GM18505 (cell line): ENCODE measurements at regions not wholly inside any gene's neighbourhood (a gene's known extent, or its start where the extent isn't known, plus 50 kb on each side); places are given as distances from the start of the nearest gene placed in this dataset.
A peak's percentile ranks its signal among the peaks of the same experiment; 100 is the strongest.

Source experiments
- ATAC-seq: cut with Tn5 transposase; IDR thresholded peaks from one replicate; pipeline ENCODE4 v1.9.1; 2021; ENCODE audit not compliant: unreplicated experiment
- POLR2A ChIP-seq: IDR thresholded peaks from 4 replicates; pipeline ENCODE4 v1.6.1; 2011; ENCODE audit warnings: borderline replicate concordance; ENCODE audit not compliant: insufficient read depth, insufficient read length; ENCODE audit errors: extremely low read depth

DNA sequence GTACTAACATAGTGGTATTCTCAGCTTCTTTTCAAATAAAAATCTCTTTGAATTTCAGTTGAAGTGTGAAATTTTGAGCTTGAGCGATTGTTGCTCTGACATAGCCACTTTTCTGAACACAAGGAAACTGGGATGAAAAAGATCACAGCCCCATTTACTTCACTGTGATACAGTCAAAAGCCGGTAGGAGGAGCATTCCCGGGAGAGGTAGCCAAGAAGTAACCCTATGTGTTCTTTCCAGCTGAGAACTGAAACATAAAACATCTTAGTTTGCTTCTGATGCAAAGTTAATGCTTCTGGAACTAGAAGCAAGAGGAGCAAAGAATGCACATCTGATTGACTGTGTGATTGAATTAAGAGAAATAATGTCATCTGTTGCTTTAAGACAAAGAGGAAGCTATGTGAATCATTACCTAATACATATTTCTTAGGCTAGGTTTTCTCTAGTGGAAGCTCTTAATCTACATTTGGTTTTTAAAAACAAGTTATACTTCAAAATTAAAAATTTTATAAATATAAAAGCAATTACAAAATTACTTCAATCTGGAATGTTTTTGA is 88.3 kb upstream of the UNC5C start:
- TF ChIP-seq POLR2A, result no peak

DNA sequence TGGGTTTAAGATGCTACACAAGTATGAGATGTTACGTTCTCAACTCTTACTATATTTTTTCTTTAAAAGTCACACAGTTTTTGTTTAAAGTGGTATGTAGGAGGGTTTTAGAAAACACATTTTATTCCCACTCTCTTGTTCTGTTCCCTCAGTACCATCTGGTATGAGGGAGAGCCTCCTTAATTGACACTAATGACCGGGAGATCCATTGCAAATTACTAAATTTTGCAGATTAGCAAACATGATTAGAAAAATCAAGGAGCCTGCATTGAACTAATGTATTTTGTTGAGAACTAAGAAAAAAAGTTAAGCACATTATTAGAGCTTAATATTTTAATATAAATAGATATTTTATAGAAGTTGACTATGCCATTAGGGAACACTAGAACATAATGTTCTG is 87.3 kb upstream of the UNC5C start:
- no peak for TF ChIP-seq POLR2A
- no peak for ATAC-seq

More for the DNA sequence above, 88.3 kb upstream of the UNC5C start:
- ATAC-seq, result no peak

DNA sequence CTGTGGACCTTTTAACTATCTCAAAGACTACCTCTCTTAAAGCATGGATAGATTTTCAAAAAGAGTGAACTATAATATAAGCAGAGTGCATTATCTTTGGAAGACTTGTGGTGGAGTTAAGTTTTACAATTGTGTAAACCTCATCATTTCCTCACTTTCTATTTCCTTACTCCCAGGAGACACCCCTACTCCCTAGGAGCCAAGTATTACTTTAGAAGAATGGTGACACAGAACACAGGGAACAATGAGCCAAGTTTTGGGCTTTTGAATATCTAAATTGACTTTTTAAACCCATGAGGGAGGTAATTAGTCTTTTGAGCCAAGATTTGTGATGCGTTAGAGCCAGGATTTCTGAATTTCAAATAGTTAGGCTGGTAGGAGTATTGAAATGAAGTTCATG is 78.9 kb upstream of the UNC5C start:
- no peak for ATAC-seq
- TF ChIP-seq POLR2A, result no peak

DNA sequence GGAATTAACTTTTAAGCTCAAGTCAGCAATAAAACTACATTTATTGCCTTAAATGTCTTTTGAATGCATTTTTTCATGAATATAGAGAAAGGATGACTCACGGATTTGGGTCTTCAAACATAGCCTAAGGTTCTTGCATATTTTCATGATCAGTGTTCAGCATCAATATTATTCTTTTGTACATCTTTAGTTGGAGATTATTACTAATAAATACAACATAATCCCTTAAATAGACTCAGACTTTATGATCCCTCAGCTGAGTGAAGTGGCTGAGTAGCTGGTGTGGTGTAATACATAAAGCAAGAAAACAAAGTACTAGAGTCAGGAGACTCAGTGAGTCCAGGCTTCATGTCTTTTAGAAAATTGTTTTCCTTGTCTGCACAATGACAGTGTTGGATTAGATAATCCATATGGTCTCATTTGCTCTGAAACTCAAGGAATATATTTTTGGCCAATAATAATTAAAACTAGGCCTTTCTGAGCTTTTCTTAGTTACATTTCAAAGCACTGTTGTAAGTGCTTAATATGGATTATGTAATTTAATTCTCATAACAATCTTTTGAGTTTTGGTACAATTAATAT is 78.3 kb upstream of the UNC5C start:
- TF ChIP-seq POLR2A, result no peak
- no peak for ATAC-seq

DNA sequence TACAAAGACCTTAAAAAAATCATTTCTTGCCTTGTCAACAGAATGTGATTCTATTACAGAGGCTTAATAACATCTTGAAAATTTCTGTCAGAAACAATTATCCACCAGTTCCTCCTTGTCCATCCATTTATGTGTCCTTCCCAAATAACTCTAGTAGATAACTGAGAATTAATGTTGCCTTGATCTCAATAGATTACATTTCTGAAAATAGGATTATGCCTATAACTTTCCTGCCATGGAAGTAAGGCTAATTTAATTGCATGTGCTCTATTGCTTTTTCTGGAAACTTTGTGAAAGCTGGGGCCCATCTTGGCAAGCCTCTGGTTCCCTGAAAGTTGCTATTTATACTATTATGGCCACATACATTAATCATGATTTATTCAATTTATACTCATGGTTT is 76.2 kb upstream of the UNC5C start:
- no peak for ATAC-seq
- TF ChIP-seq POLR2A, result no peak

DNA sequence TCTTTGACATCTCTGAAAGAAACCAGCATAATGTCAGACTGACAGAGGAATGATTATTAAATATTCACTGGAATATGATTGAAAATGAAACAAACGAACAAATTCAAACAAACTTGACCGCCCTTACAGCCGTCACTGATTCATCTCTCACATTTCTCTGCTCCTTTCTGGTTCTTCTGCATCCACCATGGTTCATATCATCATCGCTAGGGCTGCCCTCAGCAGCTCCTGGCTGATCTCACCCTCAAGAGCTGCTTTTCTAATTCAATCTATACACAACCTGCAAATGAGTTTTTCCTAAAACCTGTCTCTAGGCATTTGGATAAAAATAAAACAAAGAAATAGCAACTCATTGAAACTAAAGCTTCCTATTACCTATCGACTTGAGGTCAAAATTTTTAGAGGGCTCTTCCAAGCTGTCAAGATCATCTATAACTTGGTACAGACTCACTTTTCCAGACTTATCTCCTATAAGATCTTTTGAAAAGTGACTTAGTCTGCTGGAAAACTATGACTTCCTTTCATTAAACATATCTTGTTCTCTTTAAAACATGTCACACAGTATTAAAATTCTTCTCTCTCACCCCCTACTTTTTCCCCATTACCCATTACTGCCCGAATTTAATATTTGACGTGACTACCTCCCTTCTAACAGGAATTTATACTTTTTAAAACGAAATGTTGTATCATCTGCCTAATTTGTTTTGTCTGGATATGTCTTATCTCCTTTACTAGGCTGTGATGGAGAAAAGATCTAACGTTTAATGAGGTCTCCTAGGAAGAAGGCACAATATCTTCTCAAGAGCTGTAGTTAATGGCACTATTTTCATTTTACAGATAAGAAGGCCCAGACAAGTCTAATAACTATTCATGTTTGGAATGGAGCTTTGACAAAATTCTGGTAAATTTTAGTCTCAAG is 71.0 kb upstream of the UNC5C start:
- no peak for TF ChIP-seq POLR2A
- ATAC-seq, result no peak

DNA sequence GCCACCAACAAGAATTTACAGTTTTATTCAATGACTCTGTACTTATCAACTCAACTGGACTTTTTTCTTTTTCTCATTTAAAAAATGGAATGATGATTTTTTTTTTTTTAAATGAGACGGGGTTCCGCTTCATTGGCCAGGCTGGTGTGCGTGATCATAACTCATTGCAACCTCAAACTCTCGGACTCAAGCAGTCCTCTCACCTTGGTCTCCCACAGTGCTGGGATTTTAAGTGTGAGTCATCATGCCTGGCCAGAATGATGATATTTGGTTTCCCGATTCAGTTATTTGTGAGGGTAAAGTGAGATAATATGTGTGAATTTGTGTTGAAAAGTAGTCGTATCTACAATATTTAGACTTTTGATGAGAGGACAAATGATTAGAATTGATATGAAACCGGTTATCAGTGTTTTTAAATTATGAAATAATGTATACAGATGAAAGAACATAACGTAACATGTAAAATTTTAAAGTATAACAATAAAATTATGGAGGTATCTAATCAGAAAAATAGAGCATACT is 66.0 kb upstream of the UNC5C start:
- TF ChIP-seq POLR2A, result no peak
- ATAC-seq, result no peak

DNA sequence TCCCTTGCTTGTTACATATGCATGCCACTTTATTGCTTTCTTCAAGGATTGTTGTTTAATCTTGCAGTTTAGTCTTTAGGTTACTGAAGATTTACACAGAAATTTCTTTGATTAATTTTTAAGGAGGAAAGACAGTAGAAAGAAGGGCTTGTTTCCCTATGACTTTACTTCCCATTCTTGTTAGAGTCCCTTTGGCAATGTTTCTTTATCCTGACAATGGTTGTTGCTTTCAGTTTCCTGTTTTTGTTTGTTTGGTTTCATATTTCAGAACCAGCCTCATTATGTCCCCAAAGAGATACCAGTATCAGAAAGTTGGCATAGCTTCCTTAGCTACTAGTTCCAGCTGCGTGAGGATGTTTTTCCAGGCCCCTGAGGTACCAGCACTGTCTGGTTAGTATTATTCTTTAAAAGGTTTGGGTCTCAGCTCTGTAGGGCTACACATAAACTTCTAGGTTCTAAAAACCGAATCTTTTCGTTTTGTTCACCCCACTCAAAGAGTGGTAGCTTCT is 61.3 kb upstream of the UNC5C start:
- TF ChIP-seq POLR2A, result no peak

DNA sequence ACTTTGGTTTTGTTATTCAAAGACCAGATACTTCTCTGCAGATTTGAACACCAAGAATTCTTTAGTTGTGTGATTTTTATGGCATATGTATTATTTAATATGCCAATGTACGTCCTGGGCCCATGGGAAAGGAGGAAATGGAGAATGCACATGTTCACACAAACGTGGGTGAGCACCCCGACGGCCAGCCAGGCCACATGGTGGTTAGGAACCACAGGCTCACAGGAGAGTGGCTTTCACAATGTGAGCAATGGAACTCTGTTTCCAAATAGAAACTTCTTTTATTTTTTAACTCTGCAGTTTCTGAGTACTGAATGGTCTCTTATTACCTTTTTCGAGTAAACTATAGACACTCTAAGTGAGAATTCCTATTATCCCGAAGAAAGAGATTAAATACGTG is 58.0 kb upstream of the UNC5C start:
- no peak for ATAC-seq
- no peak for TF ChIP-seq POLR2A

More for the DNA sequence above, 61.3 kb upstream of the UNC5C start:
- no peak for ATAC-seq

DNA sequence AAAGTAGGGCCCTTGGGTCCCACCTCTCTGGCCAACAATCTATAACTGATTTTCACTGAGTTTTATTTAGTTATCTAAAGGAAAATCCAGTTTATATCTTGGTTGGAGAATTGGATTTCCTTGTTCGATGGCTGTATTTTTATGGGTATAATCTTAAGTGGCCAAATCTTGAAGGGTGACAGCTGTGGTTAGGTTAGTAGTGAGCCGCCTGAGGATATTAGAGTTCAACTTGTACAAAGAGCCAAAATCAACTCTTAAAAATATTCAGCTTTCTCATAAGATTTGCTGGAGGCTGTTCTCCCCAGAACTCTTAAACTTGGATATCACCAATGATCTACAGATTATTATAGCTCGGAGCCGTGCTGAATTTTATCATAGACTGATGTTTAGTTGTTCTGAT is 54.6 kb upstream of the UNC5C start:
- ATAC-seq, result no peak
- TF ChIP-seq POLR2A, result no peak

DNA sequence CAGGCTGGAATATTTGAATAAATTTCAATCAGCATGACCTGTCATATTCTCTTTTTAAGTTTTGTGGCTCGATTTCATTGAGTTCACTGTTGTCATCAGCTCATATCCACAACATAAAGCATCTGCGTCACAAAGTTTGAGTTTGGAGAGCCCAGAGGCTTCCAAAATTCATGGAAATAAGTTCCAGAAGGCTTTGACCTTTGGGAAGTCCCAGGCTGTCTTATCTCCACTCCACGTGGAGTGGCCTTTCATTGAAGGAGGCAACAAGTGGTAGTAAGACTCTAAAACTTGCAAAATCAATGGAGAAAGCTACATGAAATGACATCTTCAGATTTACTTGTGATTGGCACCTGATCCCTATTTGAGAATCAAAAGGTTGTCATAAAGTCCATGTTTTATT is 54.1 kb upstream of the UNC5C start:
- ATAC-seq, result no peak
- TF ChIP-seq POLR2A, result no peak

DNA sequence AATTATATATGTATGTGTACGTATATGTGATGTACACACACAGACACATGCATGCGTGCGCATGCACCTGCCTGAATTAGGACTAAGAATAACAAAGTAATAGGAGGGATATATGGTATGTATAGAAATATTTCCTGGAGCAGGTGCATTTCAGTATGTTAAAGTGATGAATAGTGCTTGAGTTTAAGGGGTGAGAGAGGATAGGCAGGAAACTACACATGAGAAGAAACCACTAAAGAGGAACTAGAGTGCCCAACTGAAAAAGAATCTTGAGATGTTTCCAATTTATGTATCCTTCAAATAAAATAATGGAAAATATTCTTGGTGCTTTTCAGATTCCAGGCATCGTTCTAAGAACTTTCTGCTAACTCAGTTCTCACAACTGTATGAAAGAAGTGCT is 52.6 kb upstream of the UNC5C start:
- no peak for TF ChIP-seq POLR2A
- no peak for ATAC-seq

DNA sequence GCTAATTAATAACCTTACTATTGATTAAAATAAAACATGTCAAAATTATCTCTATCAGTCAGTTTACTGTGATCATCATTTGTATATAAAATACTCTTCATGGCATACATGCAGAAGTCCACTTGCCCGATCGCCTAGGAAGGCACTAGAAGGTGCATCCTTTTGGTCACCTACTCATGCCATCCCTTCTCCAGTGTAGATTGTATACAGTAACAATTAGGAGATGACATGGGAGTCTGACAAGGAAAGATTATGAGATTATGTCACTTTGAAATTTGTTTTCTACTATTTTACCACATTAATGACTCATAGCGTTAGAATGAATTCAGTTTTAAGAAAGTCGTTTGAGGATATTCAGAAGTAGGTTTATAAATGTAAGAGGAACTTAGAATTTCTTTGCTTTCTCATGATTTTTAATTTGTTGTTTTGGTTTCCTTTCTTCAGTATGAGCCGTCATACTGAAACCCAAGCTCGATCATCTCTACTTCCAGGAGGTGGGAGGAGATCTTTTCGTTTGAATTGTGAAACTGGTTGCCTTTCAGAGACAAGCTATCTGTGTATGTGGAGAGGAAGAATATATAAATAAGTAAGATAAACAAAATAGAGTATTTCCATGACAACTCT is 51.1 kb upstream of the UNC5C start:
- TF ChIP-seq POLR2A, result no peak
- peak; percentile 88 for ATAC-seq
